Central memory CD8-positive, alpha-beta T cell (primary cell): ENCODE measurements at regions not wholly inside any gene's neighbourhood (a gene's known extent, or its start where the extent isn't known, plus 50 kb on each side); places are given as distances from the start of the nearest gene placed in this dataset.
A peak's percentile ranks its signal among the peaks of the same experiment; 100 is the strongest.
"Not testable (repeated sequence)": the region's sequence is repeated elsewhere in the genome, so short reads cannot be mapped to it uniquely, and the experiment has no call there.

Experiments
- ATAC-seq: fragments of 150-1000 bp; cut with Tn5 transposase; replicated peaks from 2 replicates; pipeline ENCODE4 v1.10.0; 2022; ENCODE audit warnings: mild to moderate bottlenecking, moderate FRiP score, moderate number of reproducible peaks; ENCODE audit not compliant: poor library complexity, severe bottlenecking; ENCODE audit errors: extremely low read depth
- DNase-seq, 2 donors: peaks; one replicate each; pipeline ENCODE4 v3.0.0; 2021; ENCODE audit warnings: low spot score in 2 of 2
- H3K27ac Mint-ChIP-seq: one replicate; pipeline ENCODE4 v1.8.0; 2022; ENCODE audit warnings: low read depth, mild to moderate bottlenecking, moderate library complexity, mixed read lengths
- H3K27me3 Mint-ChIP-seq: one replicate; pipeline ENCODE4 v1.8.0; 2022; ENCODE audit warnings: mixed read lengths
- H3K36me3 Mint-ChIP-seq: one replicate; pipeline ENCODE4 v1.8.0; 2022; ENCODE audit warnings: mild to moderate bottlenecking, moderate library complexity, mixed read lengths; ENCODE audit not compliant: insufficient read depth
- H3K4me1 Mint-ChIP-seq: one replicate; pipeline ENCODE4 v1.8.0; 2022; ENCODE audit warnings: mixed read lengths
- H3K4me3 Mint-ChIP-seq: one replicate; pipeline ENCODE4 v1.8.0; 2022; ENCODE audit warnings: mild to moderate bottlenecking, moderate library complexity, mixed read lengths
- H3K9me3 Mint-ChIP-seq: one replicate; pipeline ENCODE4 v1.8.0; 2022; ENCODE audit warnings: mixed read lengths

GRCh38 chr22:49352361-49353169 is 475.1 kb downstream of the BRD1 start:
- Mint-ChIP-seq H3K4me3 (no peak overlapping the region), H3K27me3 (peaks cover 63% of the 10 kb centered on the region), H3K27ac (no peak overlapping the region), H3K4me1 (no peaks in the 10 kb centered on the region), H3K9me3 (no peaks in the 10 kb centered on the region), H3K36me3 (peaks cover 2% of the 10 kb centered on the region)
- ATAC-seq = no peak
- no peak for DNase-seq

GRCh38 chr22:49351761-49352227 is 475.9 kb downstream of the BRD1 start:
- Mint-ChIP-seq H3K4me3 (no peak overlapping the region), H3K27me3 (peaks cover 66% of the 10 kb centered on the region), H3K9me3 (no peaks in the 10 kb centered on the region), H3K36me3 (peaks cover 4% of the 10 kb centered on the region), H3K27ac (peak overlapping the region; percentile 73), H3K4me1 (no peaks in the 10 kb centered on the region)
- DNase-seq (no peak), ATAC-seq (no peak)

GRCh38 chr22:49350441-49351121 is 477.1 kb downstream of the BRD1 start:
- Mint-ChIP-seq H3K27ac (no peak overlapping the region), H3K36me3 (peaks cover 4% of the 10 kb centered on the region), H3K9me3 (no peaks in the 10 kb centered on the region), H3K27me3 (peaks cover 64% of the 10 kb centered on the region), H3K4me1 (no peaks in the 10 kb centered on the region), H3K4me3 (no peak overlapping the region)
- DNase-seq = no peak
- no peak for ATAC-seq

- Mint-ChIP-seq H3K36me3 (peaks cover 4% of the 10 kb centered on the region), H3K9me3 (no peaks in the 10 kb centered on the region), H3K4me3 (no peak overlapping the region), H3K4me1 (no peaks in the 10 kb centered on the region), H3K27me3 (peaks cover 60% of the 10 kb centered on the region), H3K27ac (no peak overlapping the region)
- DNase-seq = no peak
- no peak for ATAC-seq
These were observed 477.8 kb downstream of the BRD1 start for GRCh38 chr22:49349841-49350381.

- Mint-ChIP-seq H3K9me3 (no peaks in the 10 kb centered on the region), H3K4me1 (no peaks in the 10 kb centered on the region), H3K27me3 (peaks cover 60% of the 10 kb centered on the region), H3K4me3 (no peak overlapping the region), H3K27ac (no peak overlapping the region), H3K36me3 (peaks cover 4% of the 10 kb centered on the region)
- ATAC-seq (no peak), DNase-seq (no peak)
These were observed 478.4 kb downstream of the BRD1 start for GRCh38 chr22:49349181-49349835.

- DNase-seq = no peak
- no peak overlapping the region for H3K4me3 Mint-ChIP-seq
- H3K27ac Mint-ChIP-seq = no peak overlapping the region
- H3K27me3 Mint-ChIP-seq = peaks cover 63% of the 10 kb centered on the region
- H3K36me3 Mint-ChIP-seq = peaks cover 4% of the 10 kb centered on the region
- H3K9me3 Mint-ChIP-seq = no peaks in the 10 kb centered on the region
- no peaks in the 10 kb centered on the region for H3K4me1 Mint-ChIP-seq
- ATAC-seq = no peak
These were observed 479.0 kb downstream of the BRD1 start for GRCh38 chr22:49348631-49349030.

GRCh38 chr22:49347376-49347775 is 480.3 kb downstream of the BRD1 start:
- Mint-ChIP-seq H3K36me3 (peaks cover 4% of the 10 kb centered on the region), H3K9me3 (no peaks in the 10 kb centered on the region), H3K27me3 (peaks cover 63% of the 10 kb centered on the region), H3K4me1 (no peaks in the 10 kb centered on the region), H3K4me3 (no peak overlapping the region), H3K27ac (no peak overlapping the region)
- ATAC-seq (no peak), DNase-seq (no peak)

- H3K36me3 Mint-ChIP-seq = peaks cover 4% of the 10 kb centered on the region
- no peak overlapping the region for H3K4me3 Mint-ChIP-seq
- peaks cover 68% of the 10 kb centered on the region for H3K27me3 Mint-ChIP-seq
- no peaks in the 10 kb centered on the region for H3K4me1 Mint-ChIP-seq
- DNase-seq (no peak), ATAC-seq (no peak)
- no peaks in the 10 kb centered on the region for H3K9me3 Mint-ChIP-seq
- no peak overlapping the region for H3K27ac Mint-ChIP-seq
These were observed 481.8 kb downstream of the BRD1 start for GRCh38 chr22:49345896-49346295.

GRCh38 chr22:49344656-49345055 is 483.0 kb downstream of the BRD1 start:
- no peaks in the 10 kb centered on the region for H3K9me3 Mint-ChIP-seq
- H3K4me1 Mint-ChIP-seq = no peaks in the 10 kb centered on the region
- H3K4me3 Mint-ChIP-seq = no peak overlapping the region
- peaks cover 2% of the 10 kb centered on the region for H3K36me3 Mint-ChIP-seq
- H3K27me3 Mint-ChIP-seq = peaks cover 78% of the 10 kb centered on the region
- DNase-seq (no peak), ATAC-seq (no peak)
- no peak overlapping the region for H3K27ac Mint-ChIP-seq

GRCh38 chr22:49344161-49344560 is 483.5 kb downstream of the BRD1 start:
- peaks cover 78% of the 10 kb centered on the region for H3K27me3 Mint-ChIP-seq
- H3K27ac Mint-ChIP-seq = no peak overlapping the region
- H3K9me3 Mint-ChIP-seq = no peaks in the 10 kb centered on the region
- no peak for ATAC-seq
- peaks cover 2% of the 10 kb centered on the region for H3K36me3 Mint-ChIP-seq
- no peak for DNase-seq
- H3K4me1 Mint-ChIP-seq = no peaks in the 10 kb centered on the region
- H3K4me3 Mint-ChIP-seq = no peak overlapping the region

GRCh38 chr22:49340406-49340805 is 487.3 kb downstream of the BRD1 start:
- H3K27ac Mint-ChIP-seq = no peak overlapping the region

GRCh38 chr22:49336483-49336882 is 491.2 kb downstream of the BRD1 start:
- not testable (repeated sequence) for ATAC-seq, H3K36me3 Mint-ChIP-seq, H3K9me3 Mint-ChIP-seq, H3K4me3 Mint-ChIP-seq, H3K27ac Mint-ChIP-seq, H3K4me1 Mint-ChIP-seq, DNase-seq
- H3K27me3 Mint-ChIP-seq = peaks cover 24% of the 10 kb centered on the region

More at GRCh38 chr22:49340406-49340805, 487.3 kb downstream of the BRD1 start:
- no peaks in the 10 kb centered on the region for H3K36me3 Mint-ChIP-seq
- no peak overlapping the region for H3K4me3 Mint-ChIP-seq
- H3K4me1 Mint-ChIP-seq = no peaks in the 10 kb centered on the region
- ATAC-seq = no peak
- H3K27me3 Mint-ChIP-seq = peaks cover 60% of the 10 kb centered on the region
- DNase-seq = no peak
- no peaks in the 10 kb centered on the region for H3K9me3 Mint-ChIP-seq
